ENCODE measurements at regions not wholly inside any gene's neighbourhood (a gene's known extent, or its start where the extent isn't known, plus 50 kb on each side); places are given as distances from the start of the nearest gene placed in this dataset.

- DNase-seq, result no peak
- intact Hi-C loops (cut with DNase I), result no loop called here
These were observed 117.2 kb downstream of the SLC25A24 start for GRCh38 chr1:108082738-108083562.

DNA sequence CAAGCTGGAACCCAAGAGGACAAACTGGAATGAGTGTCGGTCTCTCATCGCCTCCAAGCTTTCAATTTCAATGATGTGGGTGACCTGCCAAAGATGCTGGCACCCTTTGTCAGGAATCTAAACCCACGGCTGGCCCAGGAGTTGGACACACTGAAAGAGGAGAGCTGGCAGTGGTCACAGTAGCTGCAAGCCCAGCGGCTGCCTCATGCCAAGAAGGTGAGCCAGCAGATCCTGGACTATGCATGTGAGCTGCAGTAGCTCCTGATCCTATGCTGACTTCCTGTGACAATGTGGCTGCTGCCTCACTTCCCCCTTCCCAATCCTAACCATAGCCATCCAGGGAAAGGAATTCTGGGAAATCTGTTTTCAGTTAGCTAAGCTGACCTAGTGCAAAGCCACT, 117.0 kb upstream of the VAV3 start:
- peak in 9 of 10 donors; percentile 14 to 89 (median 52) for DNase-seq
- intact Hi-C loops (cut with DNase I), result no loop called here

- intact Hi-C loops (cut with DNase I), result no loop called here
- DNase-seq, result no peak
These were observed 115.5 kb upstream of the VAV3 start for GRCh38 chr1:108080448-108080847.

DNA sequence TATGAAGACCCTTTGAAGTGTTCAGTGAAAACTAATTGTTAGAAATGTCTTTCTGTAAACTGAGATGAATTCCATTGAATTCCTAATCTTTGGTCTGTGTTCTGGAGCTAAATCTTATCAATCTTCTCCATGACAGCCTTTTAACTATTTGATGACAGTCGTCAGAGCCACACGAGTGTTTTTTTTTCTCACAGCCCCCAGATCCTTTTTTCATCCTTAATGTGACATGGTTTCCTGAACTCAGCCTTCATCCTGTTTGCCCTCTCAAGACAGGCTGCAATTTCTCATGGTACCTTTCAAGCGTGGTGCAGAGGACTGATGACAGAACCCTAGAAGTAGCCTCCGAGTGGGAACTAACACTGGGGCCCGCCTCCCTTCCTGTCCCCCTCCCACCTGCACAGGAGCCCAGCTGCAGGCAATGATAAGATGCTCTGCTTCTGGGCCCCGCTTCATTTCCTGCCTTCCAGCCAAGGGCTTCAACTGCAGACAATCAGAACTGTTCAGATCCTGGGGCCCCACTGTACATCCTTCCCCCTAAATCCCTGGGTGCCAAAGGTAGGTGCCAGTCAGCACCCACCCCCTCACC, 114.6 kb upstream of the VAV3 start:
- intact Hi-C loops (cut with DNase I), result no loop called here
- DNase-seq, result no peak

DNA sequence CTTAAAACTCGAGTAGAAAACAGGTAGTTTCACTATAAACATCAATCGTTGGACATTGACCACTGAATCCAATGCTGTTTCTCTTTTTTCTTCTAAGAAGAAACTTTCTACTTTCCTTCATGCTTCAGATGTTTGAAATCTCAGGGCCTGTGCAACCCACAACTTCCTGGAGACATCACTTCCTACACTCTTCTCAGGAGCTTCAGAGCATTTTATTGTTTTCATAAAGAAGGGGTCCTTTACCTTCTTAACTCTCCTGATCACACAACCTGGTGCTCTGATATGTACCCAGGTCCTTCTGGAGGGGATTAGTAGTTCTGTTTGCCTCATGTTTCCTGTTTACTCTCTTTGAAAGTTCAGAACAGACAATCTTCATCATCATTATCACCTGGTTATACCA, 113.0 kb upstream of the VAV3 start:
- intact Hi-C loops (cut with DNase I), result no loop called here
- no peak for DNase-seq

DNA sequence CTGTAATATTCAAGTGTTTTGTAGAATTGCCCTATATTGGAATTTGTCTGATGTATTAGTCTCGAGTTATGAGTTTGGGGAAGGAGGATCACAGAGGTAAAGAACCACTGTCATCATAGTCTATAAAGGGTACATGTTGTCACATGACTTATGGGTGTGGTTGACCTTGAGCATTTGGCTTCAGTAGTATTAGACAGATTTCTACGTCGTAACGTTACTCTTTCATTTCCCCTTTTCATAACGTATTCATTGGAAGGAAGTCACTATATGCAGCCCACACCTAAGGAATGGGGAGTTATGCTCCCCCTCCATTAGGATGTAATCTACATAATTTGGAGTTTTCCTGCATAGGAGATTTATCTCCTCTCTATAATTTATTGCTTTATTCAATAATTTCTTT, 110.1 kb upstream of the VAV3 start:
- intact Hi-C loops (cut with DNase I), result no loop called here
- no peak for DNase-seq

DNA sequence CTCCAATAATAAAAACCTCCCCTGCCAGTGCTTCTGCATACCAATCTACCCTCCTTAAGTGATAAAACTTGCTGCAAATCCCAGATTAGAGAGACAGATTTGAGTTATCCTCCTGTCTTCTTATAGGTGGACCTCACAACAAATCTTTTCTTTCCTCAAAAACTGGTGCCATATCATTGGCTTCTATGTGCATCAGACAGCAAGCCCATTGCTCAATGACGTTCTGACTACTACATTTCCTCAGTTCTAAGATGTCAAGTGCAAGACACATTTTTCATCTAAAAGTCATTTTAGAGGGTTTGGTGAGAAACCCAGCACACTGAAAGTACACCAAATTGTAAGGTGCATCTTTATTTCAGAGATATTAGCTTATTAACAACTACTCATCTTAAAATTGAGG, 107.8 kb upstream of the VAV3 start:
- DNase-seq, result no peak
- intact Hi-C loops (cut with DNase I), result no loop called here

GRCh38 chr1:108072212-108072611, 107.2 kb upstream of the VAV3 start:
- intact Hi-C loops (cut with DNase I), result no loop called here
- no peak for DNase-seq

DNA sequence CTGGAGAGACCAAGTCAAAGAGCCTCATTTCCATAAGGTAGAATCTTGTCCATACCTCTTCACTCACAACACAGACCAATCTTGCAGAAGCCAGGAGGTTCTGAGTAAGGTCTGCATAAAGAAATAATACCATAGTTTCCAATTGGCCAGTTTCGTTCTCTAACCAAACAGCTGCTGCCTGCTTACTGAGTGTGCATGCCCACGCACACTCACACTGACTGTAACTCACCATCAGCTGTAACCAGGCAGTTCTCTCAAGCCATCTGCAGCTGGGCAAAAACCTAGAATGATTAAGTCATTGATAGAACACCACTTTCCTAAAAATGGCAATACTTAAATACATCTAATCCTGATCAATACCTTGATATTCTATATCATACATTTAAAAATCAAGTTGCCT, 106.6 kb upstream of the VAV3 start:
- intact Hi-C loops (cut with DNase I), result no loop called here
- no peak for DNase-seq

DNA sequence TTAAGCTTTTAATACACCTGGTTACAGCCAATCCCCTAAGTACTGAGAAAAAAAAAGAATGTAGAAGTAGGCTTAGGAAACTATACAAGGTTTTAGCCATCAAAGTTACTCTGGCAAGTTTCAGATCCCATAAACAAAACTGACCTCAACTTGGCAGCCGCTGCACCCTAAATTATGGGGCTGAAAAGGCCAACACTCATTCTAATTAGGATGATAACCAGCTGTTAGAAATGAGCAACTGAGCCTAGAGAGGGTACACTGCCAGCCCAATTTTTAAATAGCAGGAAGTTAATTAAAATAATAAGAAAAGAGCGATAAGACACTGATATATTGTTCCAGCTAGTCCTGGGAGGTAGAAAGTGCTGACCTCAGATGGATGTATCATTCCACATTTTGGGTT, 105.7 kb upstream of the VAV3 start:
- DNase-seq, result no peak
- intact Hi-C loops (cut with DNase I), result no loop called here

DNA sequence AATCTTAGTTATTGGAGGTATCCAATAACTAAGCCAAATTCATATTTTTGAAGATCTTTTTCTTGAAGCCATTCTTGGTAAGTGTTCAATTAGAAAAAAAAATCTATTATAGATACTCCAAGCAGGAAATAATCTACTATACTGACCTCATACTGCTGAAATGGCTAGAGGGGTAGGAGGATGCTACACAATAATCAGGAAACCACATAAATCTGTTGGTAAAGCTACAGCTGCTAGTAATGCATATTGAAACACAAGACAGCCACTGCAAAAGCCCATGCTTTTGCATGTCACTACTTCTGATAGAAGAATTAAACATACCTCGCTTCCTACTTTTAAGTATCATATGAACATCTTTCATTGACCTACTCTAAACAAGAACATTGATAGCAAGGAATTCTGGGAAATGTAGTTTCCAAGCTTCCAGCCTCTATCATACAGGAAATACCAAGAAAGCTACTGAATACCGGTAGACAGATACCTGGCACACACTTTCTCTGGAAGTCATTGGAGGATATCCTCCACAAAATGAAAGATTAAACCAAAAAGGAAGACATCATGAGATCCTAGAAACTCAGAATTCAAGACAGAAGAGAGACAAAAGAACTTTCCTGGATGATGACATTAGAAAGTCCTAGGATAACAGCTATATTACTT, 103.0 kb upstream of the VAV3 start:
- no peak for DNase-seq
- intact Hi-C loops (cut with DNase I), result no loop called here

DNA sequence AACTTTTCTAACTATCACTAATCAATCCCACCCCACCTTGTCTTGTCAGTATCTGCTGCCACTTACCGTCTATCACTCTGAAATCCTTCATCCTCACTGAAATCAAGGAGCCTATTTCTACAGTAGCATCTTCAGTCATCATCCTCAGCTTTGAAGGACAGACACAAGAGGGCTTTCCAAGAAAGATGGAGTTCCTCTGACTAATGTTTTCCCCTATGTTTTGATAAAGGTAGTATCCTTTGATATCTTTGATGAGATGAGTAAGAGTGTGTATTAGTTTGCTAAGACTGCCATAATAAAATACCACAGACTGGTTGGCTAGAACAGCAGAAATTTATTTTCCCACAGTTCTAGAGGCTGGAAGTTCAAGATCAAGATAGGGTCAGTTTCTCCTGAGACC, 101.8 kb upstream of the VAV3 start:
- intact Hi-C loops (cut with DNase I), result no loop called here
- no peak for DNase-seq

GRCh38 chr1:108064255-108064654, 99.3 kb upstream of the VAV3 start:
- DNase-seq, result no peak
- intact Hi-C loops (cut with DNase I), result no loop called here

DNA sequence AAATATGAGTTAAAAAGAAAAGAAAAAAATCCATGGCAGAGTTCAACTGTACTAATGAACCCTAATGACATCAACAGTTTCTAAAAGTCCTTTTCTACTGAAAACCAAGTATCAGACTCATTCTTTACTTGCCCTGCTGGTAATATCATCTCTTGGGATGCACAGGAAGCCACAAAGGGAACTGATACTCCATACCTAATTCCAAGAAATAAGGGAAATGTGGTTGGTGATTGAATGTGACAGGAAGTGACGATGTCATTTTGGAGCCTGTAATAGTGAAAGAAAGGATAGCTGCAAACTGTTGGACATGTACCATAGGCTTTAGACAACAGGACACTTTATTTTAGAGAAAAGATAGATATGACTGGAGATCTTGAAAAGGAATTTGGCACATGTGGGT, 98.7 kb upstream of the VAV3 start:
- DNase-seq, result no peak
- intact Hi-C loops (cut with DNase I), result no loop called here

GRCh38 chr1:108059945-108060344, 95.0 kb upstream of the VAV3 start:
- intact Hi-C loops (cut with DNase I), result loop anchor here (10.0 kb wide), 1 partner anchor 275 kb away; no protein-coding TSS in a partner anchor
- DNase-seq, result no peak

DNA sequence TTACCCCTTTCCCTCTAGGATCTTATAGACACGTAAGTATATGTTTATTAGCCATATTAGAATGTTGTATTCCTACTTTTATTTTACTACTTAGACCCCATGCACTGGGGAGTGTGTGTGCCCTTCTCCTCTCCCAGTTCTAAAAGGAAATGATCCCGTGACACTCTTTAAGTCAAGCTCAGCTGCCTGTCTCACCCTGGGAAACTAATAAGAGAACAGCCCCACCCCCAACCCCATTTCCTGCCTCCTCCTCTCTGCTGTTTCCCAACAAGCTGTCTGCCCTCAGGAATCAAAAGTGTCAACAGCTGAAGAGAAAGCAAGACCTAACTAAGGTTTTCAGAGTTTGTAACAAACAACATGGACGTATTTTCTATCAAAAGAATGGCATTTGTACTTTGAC, 92.6 kb upstream of the VAV3 start:
- no peak for DNase-seq

GRCh38 chr1:108056436-108056990, 91.5 kb upstream of the VAV3 start:
- intact Hi-C loops (cut with DNase I), result loop anchor here (10.0 kb wide), 1 partner anchor 272 kb away; no protein-coding TSS in a partner anchor
- DNase-seq, result no peak

More for the DNA sequence above, 92.6 kb upstream of the VAV3 start:
- intact Hi-C loops (cut with DNase I), result loop anchor here (10.0 kb wide), 1 partner anchor 273 kb away; no protein-coding TSS in a partner anchor

DNA sequence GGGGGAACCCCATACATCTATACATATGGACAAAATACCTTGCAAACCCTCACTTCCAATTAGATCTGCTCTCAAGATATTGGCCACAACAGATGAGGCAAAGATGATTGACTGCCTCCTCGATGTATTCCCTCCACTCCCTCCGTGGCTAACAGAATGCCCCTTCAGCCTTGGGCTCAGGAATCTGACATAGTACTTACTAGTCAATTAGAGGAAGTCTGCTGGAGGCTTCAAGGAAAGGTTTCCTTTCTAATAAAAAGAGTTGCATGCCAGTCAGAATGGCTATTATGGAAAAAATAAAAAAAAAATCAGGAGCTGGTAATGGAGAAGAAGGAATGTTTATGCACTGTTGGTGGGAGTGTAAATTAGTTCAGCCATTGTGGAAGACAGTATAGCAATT, 90.4 kb upstream of the VAV3 start:
- intact Hi-C loops (cut with DNase I), result loop anchor here (10.0 kb wide), 1 partner anchor 271 kb away; no protein-coding TSS in a partner anchor
- no peak for DNase-seq

DNA sequence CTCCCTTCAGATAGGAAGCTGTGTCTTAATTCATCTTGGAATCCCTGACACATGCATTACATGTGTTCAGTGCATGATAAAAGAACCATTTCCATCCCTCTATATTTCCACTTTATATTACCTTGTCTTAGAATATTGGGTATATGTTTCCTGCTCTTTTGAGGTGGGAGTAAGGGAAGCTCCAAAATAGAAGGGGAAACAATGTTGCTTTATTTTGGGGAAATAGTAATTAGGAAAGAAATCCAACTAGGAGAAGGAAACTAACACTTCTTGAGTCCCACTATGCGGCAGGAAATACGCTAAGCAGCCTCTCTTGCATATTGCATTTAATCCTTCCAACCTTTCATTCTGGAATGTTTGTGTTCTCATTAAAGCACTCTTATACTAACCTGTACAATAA, 89.4 kb upstream of the VAV3 start:
- no peak for DNase-seq
- intact Hi-C loops (cut with DNase I), result loop anchor here (5.0 to 10.0 kb wide), 2 partner anchors 62 to 270 kb away; no protein-coding TSS in a partner anchor

GRCh38 chr1:108053270-108054013, 88.5 kb upstream of the VAV3 start:
- intact Hi-C loops (cut with DNase I), result loop anchor here (5.0 to 10.0 kb wide), 2 partner anchors 61 to 269 kb away; no protein-coding TSS in a partner anchor
- peak in 2 of 10 donors; percentile 3 to 18 for DNase-seq
